ENCODE measurements at regions not wholly inside any gene's neighbourhood (a gene's known extent, or its start where the extent isn't known, plus 50 kb on each side); places are given as distances from the start of the nearest gene placed in this dataset.

DNA sequence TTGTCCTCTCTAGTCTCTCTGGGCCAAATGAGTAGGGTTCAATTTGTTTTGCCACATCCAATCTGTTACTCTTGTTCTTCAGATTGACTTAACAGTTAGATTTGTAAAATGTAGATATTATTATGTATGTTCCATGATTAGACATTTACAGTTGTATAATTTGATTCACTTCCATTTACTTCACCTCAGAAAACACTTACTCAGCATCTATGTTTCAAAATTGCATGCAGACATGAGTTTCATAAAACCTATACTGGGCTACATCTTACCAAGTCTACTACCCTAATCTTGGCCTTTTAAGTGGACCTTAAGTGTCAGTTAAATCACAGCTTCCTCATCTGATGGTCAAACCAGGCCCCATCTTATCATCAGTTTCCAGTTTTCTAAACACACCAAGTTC is 1181.2 kb upstream of the CDH9 start:
- H3K27me3 ChIP-seq: no peaks in the 10 kb centered on the region
- H3K9me3 ChIP-seq: no peaks in the 10 kb centered on the region
- intact Hi-C loops (cut with DNase I): no loop called here
- H3K4me1 ChIP-seq: no peaks in the 10 kb centered on the region
- TF ChIP-seq POLR2A (IDR thresholded peaks at IDR 0.05) (no peak), POLR2AphosphoS5 (IDR thresholded peaks at IDR 0.05; ENCODE audit: insufficient read depth in 1 of 2, low read depth in 1 of 2) (no peak)
- TF ChIP-seq, protein P1, sequence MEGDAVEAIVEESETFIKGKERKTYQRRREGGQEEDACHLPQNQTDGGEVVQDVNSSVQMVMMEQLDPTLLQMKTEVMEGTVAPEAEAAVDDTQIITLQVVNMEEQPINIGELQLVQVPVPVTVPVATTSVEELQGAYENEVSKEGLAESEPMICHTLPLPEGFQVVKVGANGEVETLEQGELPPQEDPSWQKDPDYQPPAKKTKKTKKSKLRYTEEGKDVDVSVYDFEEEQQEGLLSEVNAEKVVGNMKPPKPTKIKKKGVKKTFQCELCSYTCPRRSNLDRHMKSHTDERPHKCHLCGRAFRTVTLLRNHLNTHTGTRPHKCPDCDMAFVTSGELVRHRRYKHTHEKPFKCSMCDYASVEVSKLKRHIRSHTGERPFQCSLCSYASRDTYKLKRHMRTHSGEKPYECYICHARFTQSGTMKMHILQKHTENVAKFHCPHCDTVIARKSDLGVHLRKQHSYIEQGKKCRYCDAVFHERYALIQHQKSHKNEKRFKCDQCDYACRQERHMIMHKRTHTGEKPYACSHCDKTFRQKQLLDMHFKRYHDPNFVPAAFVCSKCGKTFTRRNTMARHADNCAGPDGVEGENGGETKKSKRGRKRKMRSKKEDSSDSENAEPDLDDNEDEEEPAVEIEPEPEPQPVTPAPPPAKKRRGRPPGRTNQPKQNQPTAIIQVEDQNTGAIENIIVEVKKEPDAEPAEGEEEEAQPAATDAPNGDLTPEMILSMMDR (IDR thresholded peaks at IDR 0.05): no peak
- DNase-seq (ENCODE audit: extremely low spot score in 2 of 2): no peak
- no peak overlapping the region for H3K27ac ChIP-seq
- H3K36me3 ChIP-seq: no peaks in the 10 kb centered on the region
- no peak overlapping the region for H3K4me3 ChIP-seq

DNA sequence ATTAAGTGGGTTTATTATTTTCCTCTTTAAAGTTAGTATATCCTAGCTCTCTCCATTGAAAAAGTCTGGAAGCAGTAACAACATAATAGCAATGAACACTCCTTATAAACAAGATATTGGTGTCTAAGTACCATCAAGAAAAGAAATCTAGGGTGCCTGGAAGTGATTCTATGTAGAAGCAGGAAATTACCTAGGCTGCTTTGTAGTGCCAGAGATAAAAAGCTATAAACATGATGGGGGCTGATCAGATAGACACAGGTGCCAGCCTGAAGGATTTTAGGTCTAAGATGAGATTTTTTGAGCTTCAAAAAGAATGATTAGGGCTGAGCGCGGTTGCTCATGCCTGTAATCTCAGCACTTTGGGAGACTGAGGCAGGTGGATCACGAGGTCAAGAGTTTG is 1179.3 kb upstream of the CDH9 start:
- Histone ChIP-seq H3K9me3 (no peaks in the 10 kb centered on the region), H3K36me3 (no peaks in the 10 kb centered on the region), H3K27me3 (no peaks in the 10 kb centered on the region), H3K27ac (no peak overlapping the region), H3K4me3 (no peak overlapping the region), H3K4me1 (no peaks in the 10 kb centered on the region)
- TF ChIP-seq, protein P1 (IDR thresholded peaks at IDR 0.05): no peak
- no peak for TF ChIP-seq POLR2A (IDR thresholded peaks at IDR 0.05)
- no peak for TF ChIP-seq POLR2AphosphoS5 (IDR thresholded peaks at IDR 0.05; ENCODE audit: insufficient read depth in 1 of 2, low read depth in 1 of 2)
- intact Hi-C loops (cut with DNase I): no loop called here
- no peak for DNase-seq (ENCODE audit: extremely low spot score in 2 of 2)

DNA sequence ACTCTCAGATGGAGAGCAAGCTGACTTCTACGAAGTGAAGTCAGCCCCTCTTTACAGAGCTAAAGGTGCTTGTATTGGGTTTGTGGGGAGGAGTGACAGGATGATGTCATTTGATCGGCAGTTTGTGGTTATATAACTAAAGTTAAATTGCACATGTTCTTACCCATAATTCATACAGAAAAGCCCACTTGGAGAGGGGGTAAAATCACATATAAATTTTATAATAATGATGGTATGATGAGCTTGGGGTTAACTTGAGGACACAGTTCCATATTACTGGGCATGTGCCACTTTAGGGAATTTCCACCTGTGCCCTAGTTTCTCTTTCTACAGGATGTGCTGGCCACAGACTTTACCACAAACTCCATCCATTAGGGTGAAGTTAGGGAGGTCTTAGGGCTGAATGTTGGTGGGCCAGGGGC is 1178.6 kb upstream of the CDH9 start:
- intact Hi-C loops (cut with DNase I): no loop called here
- no peak for DNase-seq (ENCODE audit: extremely low spot score in 2 of 2)
- Histone ChIP-seq H3K27me3 (no peaks in the 10 kb centered on the region), H3K36me3 (no peaks in the 10 kb centered on the region), H3K4me1 (no peaks in the 10 kb centered on the region), H3K4me3 (no peak overlapping the region), H3K27ac (no peak overlapping the region), H3K9me3 (no peaks in the 10 kb centered on the region)
- TF ChIP-seq POLR2A (IDR thresholded peaks at IDR 0.05) (no peak), POLR2AphosphoS5 (IDR thresholded peaks at IDR 0.05; ENCODE audit: insufficient read depth in 1 of 2, low read depth in 1 of 2) (no peak)
- TF ChIP-seq, protein P1 (IDR thresholded peaks at IDR 0.05): no peak

DNA sequence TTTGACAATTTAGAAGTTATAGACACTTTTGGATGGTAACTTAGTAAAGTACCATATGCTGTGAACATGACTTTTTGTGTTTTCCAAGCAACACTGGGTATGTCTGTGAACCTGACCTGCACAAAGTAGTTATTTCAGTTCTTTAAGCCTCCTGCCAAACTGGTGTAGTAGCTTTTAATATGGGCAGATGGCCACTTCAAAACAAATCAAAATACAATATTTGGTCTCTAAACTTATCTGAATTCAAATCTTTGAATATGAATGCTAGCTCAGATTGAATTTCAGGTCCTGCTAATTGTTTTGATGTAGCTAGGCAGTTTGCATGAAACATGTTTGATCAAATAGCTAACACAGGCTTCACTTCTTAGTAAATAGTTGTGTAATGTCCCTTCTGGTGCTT is 1176.7 kb upstream of the CDH9 start:
- no peaks in the 10 kb centered on the region for H3K27me3 ChIP-seq
- no peak overlapping the region for H3K27ac ChIP-seq
- H3K4me3 ChIP-seq: no peak overlapping the region
- no peak for TF ChIP-seq POLR2A (IDR thresholded peaks at IDR 0.05)
- TF ChIP-seq, protein P1 (IDR thresholded peaks at IDR 0.05): no peak
- no peak for TF ChIP-seq POLR2AphosphoS5 (IDR thresholded peaks at IDR 0.05; ENCODE audit: insufficient read depth in 1 of 2, low read depth in 1 of 2)
- no peaks in the 10 kb centered on the region for H3K9me3 ChIP-seq
- DNase-seq (ENCODE audit: extremely low spot score in 2 of 2): no peak
- H3K36me3 ChIP-seq: no peaks in the 10 kb centered on the region
- H3K4me1 ChIP-seq: no peaks in the 10 kb centered on the region
- intact Hi-C loops (cut with DNase I): no loop called here

DNA sequence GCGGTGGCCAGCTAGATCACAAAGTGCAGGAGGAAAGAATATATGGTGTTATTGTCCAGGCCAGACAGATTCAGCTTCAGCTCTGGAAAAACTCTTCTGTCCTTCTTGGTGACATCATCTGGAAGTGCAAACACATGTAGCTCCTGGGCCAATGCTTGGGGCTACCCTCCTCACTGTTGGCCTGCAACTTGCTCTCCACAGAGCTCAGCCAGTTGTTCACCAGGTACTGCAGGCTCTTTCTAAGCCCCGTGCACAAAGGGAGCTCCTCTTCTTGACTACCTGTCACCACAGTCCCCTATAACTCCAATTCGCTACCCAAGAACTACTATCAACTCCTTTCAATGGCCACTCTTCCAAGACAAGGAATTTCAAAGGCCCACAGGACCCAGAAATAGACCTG is 1175.9 kb upstream of the CDH9 start:
- intact Hi-C loops (cut with DNase I): no loop called here
- Histone ChIP-seq H3K27ac (no peak overlapping the region), H3K4me1 (no peaks in the 10 kb centered on the region), H3K36me3 (no peaks in the 10 kb centered on the region), H3K4me3 (no peak overlapping the region), H3K9me3 (no peaks in the 10 kb centered on the region), H3K27me3 (no peaks in the 10 kb centered on the region)
- TF ChIP-seq POLR2AphosphoS5 (IDR thresholded peaks at IDR 0.05; ENCODE audit: insufficient read depth in 1 of 2, low read depth in 1 of 2) (no peak), POLR2A (IDR thresholded peaks at IDR 0.05) (no peak)
- TF ChIP-seq, protein P1 (IDR thresholded peaks at IDR 0.05): no peak
- no peak for DNase-seq (ENCODE audit: extremely low spot score in 2 of 2)
